Central memory CD8-positive, alpha-beta T cell (primary cell): ENCODE measurements at regions not wholly inside any gene's neighbourhood (a gene's known extent, or its start where the extent isn't known, plus 50 kb on each side); places are given as distances from the start of the nearest gene placed in this dataset.

ENCODE experiments used
- ATAC-seq: fragments of 150-1000 bp; cut with Tn5 transposase; replicated peaks from 2 replicates; pipeline ENCODE4 v1.10.0; 2022; ENCODE audit warnings: mild to moderate bottlenecking, moderate FRiP score, moderate number of reproducible peaks; ENCODE audit not compliant: poor library complexity, severe bottlenecking; ENCODE audit errors: extremely low read depth
- DNase-seq, 2 donors: peaks; one replicate each; pipeline ENCODE4 v3.0.0; 2021; ENCODE audit warnings: low spot score in 2 of 2
- H3K27ac Mint-ChIP-seq: one replicate; pipeline ENCODE4 v1.8.0; 2022; ENCODE audit warnings: low read depth, mild to moderate bottlenecking, moderate library complexity, mixed read lengths
- H3K27me3 Mint-ChIP-seq: one replicate; pipeline ENCODE4 v1.8.0; 2022; ENCODE audit warnings: mixed read lengths
- H3K36me3 Mint-ChIP-seq: one replicate; pipeline ENCODE4 v1.8.0; 2022; ENCODE audit warnings: mild to moderate bottlenecking, moderate library complexity, mixed read lengths; ENCODE audit not compliant: insufficient read depth
- H3K4me1 Mint-ChIP-seq: one replicate; pipeline ENCODE4 v1.8.0; 2022; ENCODE audit warnings: mixed read lengths
- H3K4me3 Mint-ChIP-seq: one replicate; pipeline ENCODE4 v1.8.0; 2022; ENCODE audit warnings: mild to moderate bottlenecking, moderate library complexity, mixed read lengths
- H3K9me3 Mint-ChIP-seq: one replicate; pipeline ENCODE4 v1.8.0; 2022; ENCODE audit warnings: mixed read lengths

DNA sequence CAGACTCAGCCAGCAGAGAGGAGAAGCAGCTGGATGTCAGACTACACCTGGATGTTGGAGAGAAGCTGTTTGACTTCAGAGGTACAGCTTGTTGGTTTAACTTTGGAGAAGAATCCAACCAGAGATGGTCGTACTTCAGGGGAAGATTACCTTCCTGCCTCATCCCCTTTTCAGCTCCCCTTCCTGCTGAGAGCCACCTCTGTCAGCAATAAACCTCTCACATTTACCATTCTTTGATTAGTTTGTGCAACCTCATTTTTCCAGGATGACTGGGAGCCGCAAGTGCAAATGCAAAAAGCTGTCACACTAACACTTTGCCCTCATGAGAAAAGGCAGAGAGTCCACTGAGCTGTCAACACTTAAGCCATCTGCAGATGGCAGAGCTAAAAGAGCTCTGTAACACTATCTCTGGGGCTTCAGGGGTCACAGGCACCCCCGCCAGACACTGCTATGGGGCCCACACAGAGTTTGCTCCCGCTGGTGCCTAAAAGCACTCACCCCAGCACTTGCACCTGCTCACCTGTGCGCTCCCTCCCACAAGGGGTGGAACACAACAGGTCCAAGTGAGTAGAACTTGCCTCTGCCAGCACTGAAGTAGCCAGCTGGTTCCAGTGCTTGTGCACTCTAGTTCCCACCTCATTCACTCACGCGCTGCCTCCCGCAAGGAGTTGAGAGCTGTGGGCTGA, 391.7 kb downstream of the METTL4 start:
- Mint-ChIP-seq H3K27ac (no peak overlapping the region), H3K27me3 (peaks cover 17% of the 10 kb centered on the region), H3K4me3 (no peak overlapping the region), H3K4me1 (no peaks in the 10 kb centered on the region), H3K36me3 (no peaks in the 10 kb centered on the region), H3K9me3 (no peaks in the 10 kb centered on the region)
- DNase-seq (no peak), ATAC-seq (no peak)

DNA sequence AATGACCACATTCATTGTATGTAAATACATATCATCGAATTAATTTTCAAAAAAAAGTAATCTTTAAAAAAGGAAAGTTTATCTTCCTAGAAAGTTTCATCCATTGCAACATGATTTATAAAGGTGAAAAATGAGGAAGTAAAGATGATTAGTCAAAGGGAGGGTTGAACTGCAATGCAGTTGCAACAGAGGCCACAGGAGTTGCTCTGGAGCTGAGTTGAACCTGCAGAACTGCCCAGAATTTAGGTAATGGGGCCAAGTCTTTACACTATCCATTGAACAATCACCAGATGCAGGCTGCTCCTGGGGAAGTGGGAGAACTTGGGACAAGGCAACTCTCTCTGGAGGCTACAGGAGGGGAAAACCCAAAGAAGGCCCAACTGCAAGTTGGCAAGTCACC, 390.7 kb downstream of the METTL4 start:
- no peak overlapping the region for H3K4me3 Mint-ChIP-seq
- no peak for ATAC-seq

DNA sequence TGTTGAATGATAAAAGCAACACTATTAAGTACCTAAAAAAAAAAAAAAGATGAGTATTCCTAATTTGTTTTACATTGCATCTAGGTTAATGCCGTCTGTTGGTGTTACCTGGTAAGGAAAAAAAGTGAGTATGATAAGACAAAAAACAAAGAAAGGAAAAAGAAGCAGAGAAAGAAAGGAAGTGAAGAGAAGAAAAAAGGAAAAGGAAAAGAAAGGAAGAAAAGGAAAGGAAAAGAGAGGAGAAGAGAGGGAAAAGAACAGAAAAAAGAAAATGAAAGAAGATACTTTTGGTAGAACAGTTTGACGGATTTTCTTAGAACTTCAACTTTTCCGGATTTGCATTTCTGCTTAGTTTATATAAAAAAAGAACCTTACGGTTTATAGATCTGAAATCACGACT, 387.9 kb downstream of the METTL4 start:
- Mint-ChIP-seq H3K9me3 (no peaks in the 10 kb centered on the region), H3K27ac (no peak overlapping the region)
- ATAC-seq, result no peak

More for the DNA sequence above, 390.7 kb downstream of the METTL4 start:
- Mint-ChIP-seq H3K27me3 (peaks cover 17% of the 10 kb centered on the region), H3K9me3 (no peaks in the 10 kb centered on the region), H3K4me1 (no peaks in the 10 kb centered on the region), H3K36me3 (no peaks in the 10 kb centered on the region), H3K27ac (no peak overlapping the region)
- no peak for DNase-seq

DNA sequence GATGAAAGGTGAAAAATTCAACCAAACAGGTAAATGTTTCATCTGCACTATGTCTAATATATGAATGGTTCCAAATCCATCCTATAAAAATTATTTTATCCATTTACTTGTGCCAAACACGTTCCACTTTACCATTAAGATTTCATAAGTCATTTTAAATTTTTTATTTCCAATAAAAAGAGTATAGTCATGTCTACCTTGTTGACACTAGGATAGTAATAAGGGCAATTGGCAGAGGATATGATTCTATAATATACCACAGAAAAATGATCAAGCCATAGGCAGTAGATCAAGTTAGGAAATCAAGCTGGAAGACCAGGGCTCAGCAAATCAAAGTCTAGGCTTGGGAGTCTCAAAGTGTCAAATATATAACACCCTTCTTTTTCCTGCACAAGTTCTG, 384.3 kb downstream of the METTL4 start:
- ATAC-seq (no peak), DNase-seq (no peak)
- Mint-ChIP-seq H3K9me3 (no peaks in the 10 kb centered on the region), H3K4me3 (no peak overlapping the region), H3K27me3 (peaks cover 17% of the 10 kb centered on the region), H3K36me3 (no peaks in the 10 kb centered on the region), H3K27ac (no peak overlapping the region), H3K4me1 (no peaks in the 10 kb centered on the region)

More for the DNA sequence above, 387.9 kb downstream of the METTL4 start:
- no peak for DNase-seq
- Mint-ChIP-seq H3K4me3 (no peak overlapping the region), H3K4me1 (no peaks in the 10 kb centered on the region), H3K27me3 (peaks cover 17% of the 10 kb centered on the region), H3K36me3 (no peaks in the 10 kb centered on the region)

DNA sequence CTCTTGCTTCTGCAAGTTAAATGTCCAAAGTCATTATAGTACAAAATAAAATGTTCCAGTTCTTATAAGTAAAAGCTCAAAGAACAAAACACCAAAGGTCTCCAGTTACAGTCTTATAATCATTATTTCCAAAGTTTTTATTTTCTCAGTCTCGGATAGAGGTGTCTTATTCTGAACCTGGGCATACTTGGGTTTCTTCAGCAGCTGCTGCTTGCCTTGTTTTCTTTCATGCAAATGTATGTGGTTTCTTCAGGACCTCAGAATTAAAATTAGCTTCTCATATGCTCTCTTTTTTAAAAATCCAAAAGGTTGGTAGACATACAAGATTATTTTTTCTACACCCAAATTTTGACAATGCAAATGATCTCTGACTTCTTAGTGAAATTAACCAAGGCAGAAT, 383.0 kb downstream of the METTL4 start:
- no peak for DNase-seq
- peaks cover 12% of the 10 kb centered on the region for H3K27me3 Mint-ChIP-seq
- no peaks in the 10 kb centered on the region for H3K36me3 Mint-ChIP-seq
- H3K9me3 Mint-ChIP-seq, result peaks cover 5% of the 10 kb centered on the region
- no peak overlapping the region for H3K4me3 Mint-ChIP-seq
- no peaks in the 10 kb centered on the region for H3K4me1 Mint-ChIP-seq
- no peak for ATAC-seq
- no peak overlapping the region for H3K27ac Mint-ChIP-seq

DNA sequence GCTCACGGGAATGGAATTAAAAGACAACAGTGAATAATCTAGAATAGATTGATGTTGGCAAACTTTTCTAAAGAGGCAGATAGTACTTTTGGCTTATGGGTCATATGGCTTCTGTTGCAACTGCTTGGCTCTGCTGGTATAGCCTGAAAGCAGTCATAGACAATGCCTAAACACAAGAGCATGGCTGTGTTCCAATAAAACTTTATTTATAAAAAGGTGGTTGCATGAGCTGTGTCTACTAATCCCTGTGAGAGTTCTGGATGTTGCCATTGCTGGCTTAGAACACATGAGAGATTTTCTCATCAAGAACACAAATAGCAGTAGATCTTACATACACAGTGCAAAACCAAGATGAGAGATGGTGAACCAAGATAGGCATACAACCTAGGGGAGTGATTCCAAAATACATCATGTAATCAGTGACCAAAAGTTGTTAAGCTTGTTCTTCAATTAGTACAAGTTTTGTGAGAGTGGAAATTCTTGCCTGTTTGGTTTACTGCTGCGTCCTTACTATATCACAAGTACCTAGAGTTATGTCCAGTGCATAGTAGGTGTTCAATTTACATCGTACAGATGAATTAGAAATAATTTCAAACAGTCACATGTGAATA, 380.0 kb downstream of the METTL4 start:
- Mint-ChIP-seq H3K4me3 (no peak overlapping the region), H3K9me3 (peaks cover 5% of the 10 kb centered on the region), H3K36me3 (no peaks in the 10 kb centered on the region), H3K27ac (no peak overlapping the region), H3K27me3 (no peaks in the 10 kb centered on the region), H3K4me1 (no peaks in the 10 kb centered on the region)
- DNase-seq (no peak), ATAC-seq (no peak)

DNA sequence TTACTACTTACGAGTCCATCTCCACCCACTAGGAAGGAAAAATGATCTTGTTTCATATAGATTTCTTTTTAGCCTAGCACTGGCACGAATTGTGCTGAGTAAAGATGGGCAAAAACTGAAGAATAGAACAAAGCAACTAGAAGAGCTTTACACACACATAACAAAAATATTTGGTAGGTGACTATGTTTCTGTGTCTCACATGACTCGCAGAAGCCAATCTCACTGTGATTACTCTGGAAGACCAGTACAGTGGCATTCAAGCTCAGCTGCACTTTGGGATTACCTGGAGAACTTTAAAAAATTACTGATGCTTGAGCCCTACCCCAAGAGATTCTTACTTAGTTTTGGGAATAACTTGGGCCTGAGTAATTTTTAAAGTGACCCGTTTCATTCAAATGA, 378.7 kb downstream of the METTL4 start:
- Mint-ChIP-seq H3K27ac (no peak overlapping the region), H3K27me3 (peaks cover 3% of the 10 kb centered on the region), H3K36me3 (no peaks in the 10 kb centered on the region), H3K9me3 (peaks cover 5% of the 10 kb centered on the region), H3K4me1 (no peaks in the 10 kb centered on the region), H3K4me3 (no peak overlapping the region)
- DNase-seq (no peak), ATAC-seq (no peak)

DNA sequence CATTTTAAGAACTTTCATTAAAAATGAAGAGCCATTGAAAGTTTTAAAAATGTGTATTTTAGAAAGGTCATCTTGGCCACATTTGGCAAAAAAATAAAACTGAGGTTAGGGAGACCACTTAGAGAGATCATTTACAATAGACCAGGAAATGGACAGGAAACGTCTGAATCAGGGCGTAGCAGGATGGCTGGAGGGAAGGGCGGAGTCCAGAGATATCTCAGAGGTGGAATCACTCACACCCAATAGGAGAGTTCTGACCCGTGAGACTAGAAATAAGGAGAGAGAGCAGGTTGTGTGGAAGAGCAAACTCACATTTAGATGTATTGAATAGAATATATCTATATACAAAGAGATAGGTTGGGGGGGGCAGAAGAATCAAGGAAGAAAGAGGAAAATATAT, 373.4 kb downstream of the METTL4 start:
- H3K27me3 Mint-ChIP-seq, result peaks cover 18% of the 10 kb centered on the region
- no peak overlapping the region for H3K27ac Mint-ChIP-seq
- no peak overlapping the region for H3K4me3 Mint-ChIP-seq
- ATAC-seq (no peak), DNase-seq (no peak)
- no peaks in the 10 kb centered on the region for H3K4me1 Mint-ChIP-seq
- peaks cover 9% of the 10 kb centered on the region for H3K9me3 Mint-ChIP-seq
- H3K36me3 Mint-ChIP-seq, result no peaks in the 10 kb centered on the region

DNA sequence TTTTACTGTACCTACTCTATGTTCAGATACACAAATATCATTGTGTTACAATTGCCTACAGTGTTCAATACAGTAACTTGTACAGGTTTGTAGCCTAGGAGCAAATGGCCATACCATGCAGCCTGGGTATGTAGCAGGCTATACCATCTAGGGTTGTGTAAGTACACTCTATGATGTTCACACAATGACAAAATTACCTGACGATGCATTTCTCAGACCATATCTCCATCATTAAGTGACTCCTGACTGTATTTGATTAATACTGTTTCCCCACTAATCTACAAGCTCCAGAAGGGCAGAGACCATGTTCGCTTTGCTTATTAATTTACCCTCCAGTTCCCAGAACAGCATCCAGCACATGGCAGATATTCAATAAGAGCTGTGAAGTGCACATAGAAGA, 372.2 kb downstream of the METTL4 start:
- DNase-seq, result no peak
- peaks cover 12% of the 10 kb centered on the region for H3K9me3 Mint-ChIP-seq
- peaks cover 22% of the 10 kb centered on the region for H3K27me3 Mint-ChIP-seq
- no peak overlapping the region for H3K27ac Mint-ChIP-seq
- H3K36me3 Mint-ChIP-seq, result no peaks in the 10 kb centered on the region
- H3K4me3 Mint-ChIP-seq, result no peak overlapping the region
- no peak for ATAC-seq
- H3K4me1 Mint-ChIP-seq, result no peaks in the 10 kb centered on the region

DNA sequence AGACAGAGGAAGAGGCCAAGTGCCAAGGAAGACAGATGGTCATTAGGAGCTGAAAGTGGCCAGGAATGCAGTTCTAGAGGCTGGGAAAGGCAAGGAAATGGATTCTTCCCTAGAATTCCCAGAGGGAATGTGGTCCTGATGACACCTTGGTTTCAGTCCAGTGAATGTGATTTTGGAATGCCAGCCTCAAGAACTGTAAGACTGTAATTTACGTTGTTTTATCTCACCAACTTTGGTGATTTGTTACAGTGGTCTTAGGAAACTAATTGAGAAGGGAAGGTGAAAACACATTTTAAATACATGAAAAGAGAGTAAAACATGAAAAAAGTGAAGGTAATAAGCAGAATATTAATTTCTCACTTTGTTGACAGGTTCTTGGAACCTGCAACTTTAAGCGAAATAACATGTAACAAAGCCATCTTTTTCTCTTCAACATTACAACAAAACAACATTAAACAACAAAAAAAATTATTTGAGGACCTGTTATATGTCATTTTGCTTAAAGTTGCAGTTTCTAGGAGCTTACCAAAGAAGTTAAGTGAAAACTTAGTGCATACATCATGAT, 370.2 kb downstream of the METTL4 start:
- peaks cover 17% of the 10 kb centered on the region for H3K9me3 Mint-ChIP-seq
- H3K36me3 Mint-ChIP-seq, result peaks cover 1% of the 10 kb centered on the region
- DNase-seq (no peak), ATAC-seq (no peak)
- H3K4me3 Mint-ChIP-seq, result no peak overlapping the region
- H3K27me3 Mint-ChIP-seq, result peaks cover 27% of the 10 kb centered on the region
- H3K27ac Mint-ChIP-seq, result no peak overlapping the region
- no peaks in the 10 kb centered on the region for H3K4me1 Mint-ChIP-seq

DNA sequence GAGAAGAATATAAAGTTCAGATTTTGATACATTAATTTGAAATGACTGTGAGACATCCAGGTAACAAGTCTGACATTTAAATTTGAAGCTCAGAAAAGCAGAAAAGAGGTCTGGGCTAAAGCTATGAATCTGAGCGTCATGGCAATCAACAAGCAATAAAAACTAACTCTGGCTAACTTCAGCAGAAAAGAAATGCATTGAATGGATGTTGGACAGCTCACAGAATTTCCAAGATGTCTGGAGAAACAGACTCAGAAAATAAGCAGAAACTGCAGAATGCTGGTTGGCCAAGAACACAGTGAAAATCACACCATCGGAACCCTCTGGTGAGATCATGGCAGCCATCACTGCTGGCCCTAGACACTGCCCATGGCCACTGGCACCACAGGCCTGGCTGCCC, 366.6 kb downstream of the METTL4 start:
- Mint-ChIP-seq H3K27me3 (peaks cover 33% of the 10 kb centered on the region), H3K4me3 (no peak overlapping the region), H3K36me3 (peaks cover 1% of the 10 kb centered on the region), H3K9me3 (peaks cover 17% of the 10 kb centered on the region), H3K4me1 (no peaks in the 10 kb centered on the region), H3K27ac (no peak overlapping the region)
- ATAC-seq, result no peak
- no peak for DNase-seq

DNA sequence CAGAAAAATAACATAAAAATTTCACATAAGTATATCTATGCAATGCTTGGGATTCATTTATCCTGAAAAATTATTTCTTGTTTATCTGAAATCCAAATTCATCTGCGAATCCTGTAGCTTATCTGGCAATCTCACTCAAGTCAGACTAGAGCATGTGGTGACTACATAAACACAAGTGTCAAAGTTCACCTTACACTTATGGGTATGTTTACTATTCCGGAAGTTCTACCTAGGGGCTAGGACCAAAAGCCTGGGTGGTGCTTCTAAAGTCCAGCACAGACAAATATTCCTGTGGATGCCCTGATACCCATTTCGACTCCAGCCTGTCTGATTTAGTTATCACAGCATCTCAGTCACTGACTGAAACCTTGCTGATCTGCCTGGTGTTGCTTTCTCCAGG, 364.0 kb downstream of the METTL4 start:
- Mint-ChIP-seq H3K27ac (no peak overlapping the region), H3K4me3 (no peak overlapping the region), H3K36me3 (peaks cover 1% of the 10 kb centered on the region), H3K27me3 (peaks cover 26% of the 10 kb centered on the region), H3K4me1 (no peaks in the 10 kb centered on the region), H3K9me3 (peaks cover 7% of the 10 kb centered on the region)
- ATAC-seq, result no peak
- no peak for DNase-seq

DNA sequence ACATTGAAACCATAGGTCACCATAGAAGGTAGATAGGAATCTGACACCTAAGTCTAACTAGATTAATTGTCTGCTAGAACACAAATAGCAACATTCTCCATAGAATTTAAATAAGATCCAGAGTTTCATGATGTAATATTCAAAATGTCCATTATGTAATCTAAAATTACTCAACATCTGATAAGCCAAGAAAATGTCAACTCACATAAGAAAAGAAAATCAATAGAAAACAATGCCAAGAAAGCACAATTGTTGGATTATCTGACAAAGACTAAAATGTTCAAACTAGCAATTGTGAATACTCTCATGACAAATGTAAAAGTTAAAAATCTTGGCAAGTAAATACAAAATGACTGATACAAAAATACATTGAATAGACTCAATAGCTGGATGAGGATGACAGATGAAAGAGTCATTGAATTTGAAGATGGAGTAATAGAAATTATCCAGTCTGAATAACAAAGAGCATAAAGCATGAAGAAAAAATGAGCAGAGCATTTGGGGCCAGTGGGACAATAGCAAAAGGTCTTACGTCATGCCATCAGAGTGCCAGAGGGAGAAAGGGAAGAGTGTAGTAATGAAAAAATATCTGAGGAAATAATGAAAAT, 358.6 kb downstream of the METTL4 start:
- Mint-ChIP-seq H3K27ac (no peak overlapping the region), H3K9me3 (no peaks in the 10 kb centered on the region), H3K4me1 (no peaks in the 10 kb centered on the region), H3K27me3 (peaks cover 43% of the 10 kb centered on the region), H3K36me3 (no peaks in the 10 kb centered on the region), H3K4me3 (no peak overlapping the region)
- no peak for DNase-seq
- ATAC-seq, result no peak
